T47D (cell line): ENCODE measurements at regions not wholly inside any gene's neighbourhood (a gene's known extent, or its start where the extent isn't known, plus 50 kb on each side); places are given as distances from the start of the nearest gene placed in this dataset.

Experiments used
- DNase-seq, 2 experiments: peaks; one replicate each; pipeline versions ENCODE4 v3.0.0 to v3.0.0-alpha.2; 2011 to 2012; ENCODE audit warnings: low read depth in 1 of 2, low spot score in 1 of 2
- JUND ChIP-seq: IDR thresholded peaks from 2 replicates; pipeline ENCODE4 v1.6.1; 2012; ENCODE audit warnings: low read depth
- in situ Hi-C: cut with HindIII; loops from 2 replicates; pipeline ENCODE4 v1.10.0; 2016; ENCODE audit warnings: low sequenced_read_pairs, low pct_unique_long_range_greater_than_20kb

- no peak for DNase-seq
- in situ Hi-C loops: no loop called here
- no peak for TF ChIP-seq JUND
Observed at GRCh38 chr6:122042380-122042779, 357.1 kb upstream of the HSF2 start.

- no peak for DNase-seq
- in situ Hi-C loops: no loop called here
- no peak for TF ChIP-seq JUND
Observed at GRCh38 chr6:122042960-122043735, 356.3 kb upstream of the HSF2 start.

DNA sequence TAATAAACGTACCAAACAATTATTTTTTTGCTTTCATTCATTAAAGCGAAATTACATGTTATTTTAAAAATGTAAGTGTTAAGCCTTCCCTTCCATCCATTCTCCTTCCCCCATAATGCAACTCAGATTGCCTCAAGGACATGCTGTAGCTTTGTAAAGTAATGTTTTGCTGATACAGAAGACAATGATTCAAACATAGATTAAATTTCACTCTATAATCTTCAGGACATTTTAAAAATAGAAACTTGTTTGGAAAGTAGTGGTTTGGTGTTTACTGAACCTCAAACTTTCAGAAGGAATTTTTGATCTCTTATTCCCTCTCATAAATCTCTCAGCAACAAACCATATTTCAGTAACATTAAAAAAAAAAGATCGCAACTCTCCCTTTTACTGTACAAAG lies 350.9 kb upstream of the HSF2 start:
- TF ChIP-seq JUND: no peak
- in situ Hi-C loops: no loop called here
- DNase-seq: no peak

DNA sequence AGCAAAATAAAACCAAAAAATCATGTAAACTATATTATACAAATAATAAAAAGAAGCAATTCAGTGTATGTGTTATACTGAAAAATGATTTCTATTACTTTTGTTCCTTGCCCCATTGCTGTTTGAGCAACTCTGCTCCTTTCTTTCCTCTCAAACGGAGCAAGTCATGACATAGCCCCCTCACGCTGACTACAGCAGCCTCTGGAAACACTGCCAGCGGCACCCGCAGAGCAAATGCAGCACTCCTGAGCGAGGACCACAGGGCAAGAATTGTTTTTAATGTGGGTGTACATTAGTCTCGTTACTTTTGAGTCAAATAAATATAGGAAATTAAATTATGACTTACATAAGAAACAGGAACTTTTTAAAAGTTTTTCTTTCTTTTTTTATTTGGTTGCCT lies 350.1 kb upstream of the HSF2 start:
- no peak for TF ChIP-seq JUND
- in situ Hi-C loops: no loop called here
- DNase-seq: no peak

GRCh38 chr6:122050242-122050755 lies 349.2 kb upstream of the HSF2 start:
- TF ChIP-seq JUND: no peak
- in situ Hi-C loops: no loop called here
- no peak for DNase-seq

- in situ Hi-C loops: no loop called here
- DNase-seq: no peak
- no peak for TF ChIP-seq JUND
Observed at GRCh38 chr6:122052346-122052900, 347.0 kb upstream of the HSF2 start.

DNA sequence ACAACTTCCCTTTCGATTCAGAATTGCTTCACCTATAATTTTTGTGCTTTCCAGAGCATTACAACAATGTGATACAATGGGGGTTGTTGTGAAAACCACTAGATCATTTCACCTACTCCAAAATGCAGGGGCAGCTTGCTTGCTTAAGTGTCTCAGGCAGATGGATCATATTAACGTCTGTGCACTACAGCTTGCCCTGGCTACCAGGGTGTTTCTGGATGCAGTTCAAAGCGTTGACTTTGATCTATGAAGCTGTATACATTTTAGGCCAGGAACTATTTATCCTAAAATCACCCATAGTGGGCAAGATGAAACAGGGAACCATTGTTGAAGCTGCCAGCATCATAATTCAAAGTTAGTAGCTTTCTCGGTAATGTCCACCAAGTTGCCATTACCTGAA lies 339.5 kb upstream of the HSF2 start:
- DNase-seq: no peak
- TF ChIP-seq JUND: no peak
- in situ Hi-C loops: no loop called here

- DNase-seq: no peak
- in situ Hi-C loops: no loop called here
- TF ChIP-seq JUND: no peak
Observed at GRCh38 chr6:122061855-122062254, 337.6 kb upstream of the HSF2 start.

GRCh38 chr6:122063076-122063475 lies 336.4 kb upstream of the HSF2 start:
- in situ Hi-C loops: no loop called here
- no peak for TF ChIP-seq JUND
- DNase-seq: no peak

DNA sequence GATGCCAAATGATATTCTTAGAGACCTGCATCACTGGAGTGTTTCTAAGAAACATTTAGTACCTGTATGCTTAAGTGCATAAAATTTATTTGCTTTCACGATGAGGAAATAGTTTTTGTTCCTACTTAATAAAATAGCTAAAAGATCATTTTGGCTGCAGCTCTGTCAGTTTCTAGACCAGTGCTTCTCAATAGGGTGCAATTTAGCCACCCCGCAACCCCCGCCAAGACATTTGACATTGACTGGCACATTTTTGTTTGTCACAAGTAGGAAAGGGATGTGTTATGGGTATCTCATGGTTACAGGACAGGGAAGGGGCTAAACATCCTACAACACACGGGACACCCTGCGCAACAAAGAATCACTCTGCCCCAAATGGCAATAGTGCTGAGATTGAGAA lies 335.7 kb upstream of the HSF2 start:
- DNase-seq: no peak
- TF ChIP-seq JUND: no peak
- in situ Hi-C loops: no loop called here

GRCh38 chr6:122066200-122066599 lies 333.3 kb upstream of the HSF2 start:
- no peak for TF ChIP-seq JUND
- in situ Hi-C loops: no loop called here
- DNase-seq: no peak

DNA sequence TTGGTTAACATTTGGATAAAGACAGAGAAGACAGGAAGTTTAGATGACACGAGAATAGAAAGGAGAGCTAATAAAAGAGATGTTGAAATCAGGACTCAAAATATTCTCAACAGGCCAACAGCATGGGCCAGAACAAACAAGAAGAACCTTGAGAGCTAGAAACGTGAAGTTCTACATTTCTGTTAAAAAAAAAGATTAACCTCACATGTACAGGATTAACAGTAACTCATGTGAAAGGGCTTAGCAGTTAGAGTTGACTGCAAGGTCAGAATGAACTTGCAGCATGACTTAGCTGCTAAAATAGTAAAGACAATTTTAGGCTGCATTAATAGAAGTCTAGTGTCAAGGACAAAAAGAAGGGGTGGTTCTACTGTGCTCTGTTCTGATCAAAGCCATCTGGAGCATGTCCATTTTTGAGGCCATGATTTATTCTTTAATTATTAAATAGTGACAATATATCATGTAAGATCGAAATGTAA lies 331.1 kb upstream of the HSF2 start:
- no peak for TF ChIP-seq JUND
- no peak for DNase-seq
- in situ Hi-C loops: no loop called here

DNA sequence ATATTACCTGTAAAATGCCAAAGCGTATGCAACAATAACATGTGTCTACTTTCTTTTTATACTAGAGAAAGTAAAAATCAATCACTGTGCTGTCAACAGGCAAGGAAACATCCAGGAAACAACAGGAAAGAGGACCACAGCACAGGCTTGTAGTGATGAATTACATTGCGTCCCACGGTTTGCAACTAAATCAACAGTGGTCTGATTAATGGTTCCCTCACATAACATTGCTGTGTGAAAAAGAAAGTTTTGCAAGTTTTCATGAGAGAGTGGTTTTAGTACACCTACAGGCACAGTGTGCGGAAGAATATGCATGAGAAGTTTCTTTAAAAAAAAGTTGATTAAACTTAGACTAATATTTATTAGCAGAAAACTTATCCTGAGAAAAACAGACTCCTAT lies 329.5 kb upstream of the HSF2 start:
- TF ChIP-seq JUND: no peak
- in situ Hi-C loops: no loop called here
- no peak for DNase-seq

DNA sequence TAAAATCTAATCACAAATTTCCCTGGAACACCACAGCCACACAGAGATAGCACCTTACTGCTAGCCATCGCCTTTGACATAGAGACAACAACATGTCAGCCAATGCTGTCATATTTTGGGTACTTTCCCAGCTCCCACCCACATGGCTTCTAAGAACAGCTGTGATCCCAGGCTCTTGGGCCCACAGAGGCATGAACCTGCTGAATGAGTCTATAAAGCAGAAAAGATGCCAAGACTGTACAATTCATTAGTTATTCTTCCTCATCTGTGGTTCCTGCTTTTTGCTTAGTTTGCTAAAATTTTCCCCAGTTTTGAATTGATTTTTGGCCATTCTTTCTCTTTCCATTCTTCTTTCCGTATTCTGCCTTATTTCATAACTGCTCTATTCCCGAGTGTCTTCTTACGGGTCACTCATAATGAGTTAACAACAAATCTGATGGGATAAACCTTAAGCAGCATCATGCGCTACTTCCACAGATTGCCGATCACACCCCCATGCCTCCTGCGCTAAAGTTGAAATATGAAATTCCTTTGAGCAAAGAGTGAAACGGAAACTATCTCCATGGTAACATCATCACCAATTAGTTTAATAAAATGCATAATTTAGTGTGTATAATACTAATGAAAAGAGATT lies 327.3 kb upstream of the HSF2 start:
- no peak for DNase-seq
- in situ Hi-C loops: no loop called here
- no peak for TF ChIP-seq JUND
